H1 (cell line): ENCODE measurements at regions not wholly inside any gene's neighbourhood (a gene's known extent, or its start where the extent isn't known, plus 50 kb on each side); places are given as distances from the start of the nearest gene placed in this dataset.

ENCODE experiments used
- BRCA1 ChIP-seq: IDR thresholded peaks from 2 replicates; pipeline ENCODE4 v1.6.1; 2012; ENCODE audit warnings: low read depth, low read length, improper control_type of control experiment
- CHD7 ChIP-seq: fragments of 300-600 bp; sonication (generic); IDR thresholded peaks from 2 replicates; pipeline ENCODE4 v1.7.1; 2012; ENCODE audit warnings: low read length, moderate library complexity, mild to moderate bottlenecking, inconsistent platforms; ENCODE audit not compliant: insufficient replicate concordance
- JUN ChIP-seq: IDR thresholded peaks from 2 replicates; pipeline ENCODE4 v1.6.1; 2011; ENCODE audit warnings: low read depth, mild to moderate bottlenecking, improper control_type of control experiment, low read length
- KDM5A ChIP-seq: fragments of 200-600 bp; IDR thresholded peaks from 2 replicates; pipeline ENCODE4 v1.7.1; 2012; ENCODE audit warnings: mild to moderate bottlenecking, low read length, inconsistent platforms, mixed read lengths
- MAX ChIP-seq: IDR thresholded peaks from 2 replicates; pipeline ENCODE4 v1.6.1; 2012; ENCODE audit warnings: inconsistent platforms
- NANOG ChIP-seq: IDR thresholded peaks from 2 replicates; pipeline ENCODE4 v1.6.1; 2011; ENCODE audit warnings: low read length, low read depth, mild to moderate bottlenecking, inconsistent platforms; ENCODE audit not compliant: insufficient read depth, poor library complexity, severe bottlenecking
- NRF1 ChIP-seq: IDR thresholded peaks from 2 replicates; pipeline ENCODE4 v1.6.1; 2011; ENCODE audit warnings: mild to moderate bottlenecking, low read depth, low read length, improper control_type of control experiment
- POLR2AphosphoS5 ChIP-seq: IDR thresholded peaks from 2 replicates; pipeline ENCODE4 v1.6.1; 2011; ENCODE audit warnings: low read depth, low read length
- RBBP5 ChIP-seq: IDR thresholded peaks from 2 replicates; pipeline ENCODE4 v1.7.1; 2012; ENCODE audit warnings: low read depth, mild to moderate bottlenecking, inconsistent platforms, low read length, moderate library complexity, borderline replicate concordance
- RFX5 ChIP-seq: IDR thresholded peaks from 2 replicates; pipeline ENCODE4 v1.6.1; 2011; ENCODE audit warnings: low read depth, low read length, improper control_type of control experiment, borderline replicate concordance
- SAP30 ChIP-seq: fragments of 300-600 bp; sonication (generic); IDR thresholded peaks from 2 replicates; pipeline ENCODE4 v1.7.1; 2012; ENCODE audit warnings: low read length, moderate library complexity, mild to moderate bottlenecking, inconsistent platforms; ENCODE audit not compliant: insufficient read depth, insufficient replicate concordance
- SP2 ChIP-seq: IDR thresholded peaks from 2 replicates; pipeline ENCODE4 v1.6.1; 2012; ENCODE audit warnings: mild to moderate bottlenecking, low read length, inconsistent platforms

- TF ChIP-seq CHD7: no peak
- TF ChIP-seq SP2: no peak
- TF ChIP-seq POLR2AphosphoS5: no peak
- no peak for TF ChIP-seq SAP30
- TF ChIP-seq RFX5: no peak
- TF ChIP-seq RBBP5: no peak
- TF ChIP-seq NRF1: no peak
- no peak for TF ChIP-seq MAX
- no peak for TF ChIP-seq JUN
- TF ChIP-seq NANOG: no peak
- no peak for TF ChIP-seq BRCA1
- no peak for TF ChIP-seq KDM5A
- TF ChIP-seq, all 59 proteins: peak for 0
Measured at GRCh38 chr4:45693746-45694145, 430.1 kb downstream of the GABRG1 start (continued).
